HL-60 (cell line): ENCODE measurements at regions not wholly inside any gene's neighbourhood (a gene's known extent, or its start where the extent isn't known, plus 50 kb on each side); places are given as distances from the start of the nearest gene placed in this dataset.

Experiments
- GABPA ChIP-seq: IDR thresholded peaks from 2 replicates; pipeline ENCODE4 v1.6.1; 2012; ENCODE audit warnings: low read depth
- POLR2AphosphoS5 ChIP-seq: IDR thresholded peaks from 2 replicates; pipeline ENCODE4 v1.6.1; 2012; ENCODE audit warnings: low read depth
- TF ChIP-seq, protein P1 (sequence below): IDR thresholded peaks from one replicate; pipeline ENCODE4 v1.5.1; 2011; ENCODE audit warnings: low read length, control low read depth, inconsistent platforms; ENCODE audit not compliant: insufficient read depth
- TF ChIP-seq, protein P2 (sequence below): IDR thresholded peaks from 2 replicates; pipeline ENCODE4 v1.6.1; 2012; ENCODE audit warnings: low read depth; ENCODE audit not compliant: insufficient replicate concordance

DNA sequence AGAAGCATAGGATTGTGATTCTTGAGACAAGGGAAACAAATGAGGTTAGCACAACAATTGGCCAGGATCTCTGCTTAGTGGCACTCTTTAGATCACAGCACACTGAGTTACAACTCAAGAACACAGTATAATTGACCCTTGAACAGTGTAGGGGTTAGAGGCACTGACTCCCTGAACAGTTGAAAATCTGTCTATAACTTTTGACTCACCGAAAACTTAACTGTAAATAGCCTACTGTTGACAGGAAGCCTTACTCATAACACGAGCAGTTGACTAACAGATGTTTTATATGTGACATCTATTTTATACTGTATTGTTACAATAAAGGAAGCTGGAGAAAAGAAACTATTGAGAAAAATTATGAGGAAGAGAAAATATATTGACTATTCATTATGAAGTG, 296.1 kb downstream of the RERGL start:
- TF ChIP-seq, protein P1, sequence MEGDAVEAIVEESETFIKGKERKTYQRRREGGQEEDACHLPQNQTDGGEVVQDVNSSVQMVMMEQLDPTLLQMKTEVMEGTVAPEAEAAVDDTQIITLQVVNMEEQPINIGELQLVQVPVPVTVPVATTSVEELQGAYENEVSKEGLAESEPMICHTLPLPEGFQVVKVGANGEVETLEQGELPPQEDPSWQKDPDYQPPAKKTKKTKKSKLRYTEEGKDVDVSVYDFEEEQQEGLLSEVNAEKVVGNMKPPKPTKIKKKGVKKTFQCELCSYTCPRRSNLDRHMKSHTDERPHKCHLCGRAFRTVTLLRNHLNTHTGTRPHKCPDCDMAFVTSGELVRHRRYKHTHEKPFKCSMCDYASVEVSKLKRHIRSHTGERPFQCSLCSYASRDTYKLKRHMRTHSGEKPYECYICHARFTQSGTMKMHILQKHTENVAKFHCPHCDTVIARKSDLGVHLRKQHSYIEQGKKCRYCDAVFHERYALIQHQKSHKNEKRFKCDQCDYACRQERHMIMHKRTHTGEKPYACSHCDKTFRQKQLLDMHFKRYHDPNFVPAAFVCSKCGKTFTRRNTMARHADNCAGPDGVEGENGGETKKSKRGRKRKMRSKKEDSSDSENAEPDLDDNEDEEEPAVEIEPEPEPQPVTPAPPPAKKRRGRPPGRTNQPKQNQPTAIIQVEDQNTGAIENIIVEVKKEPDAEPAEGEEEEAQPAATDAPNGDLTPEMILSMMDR: no peak
- TF ChIP-seq POLR2AphosphoS5 (no peak), GABPA (no peak)
- TF ChIP-seq, protein P2, sequence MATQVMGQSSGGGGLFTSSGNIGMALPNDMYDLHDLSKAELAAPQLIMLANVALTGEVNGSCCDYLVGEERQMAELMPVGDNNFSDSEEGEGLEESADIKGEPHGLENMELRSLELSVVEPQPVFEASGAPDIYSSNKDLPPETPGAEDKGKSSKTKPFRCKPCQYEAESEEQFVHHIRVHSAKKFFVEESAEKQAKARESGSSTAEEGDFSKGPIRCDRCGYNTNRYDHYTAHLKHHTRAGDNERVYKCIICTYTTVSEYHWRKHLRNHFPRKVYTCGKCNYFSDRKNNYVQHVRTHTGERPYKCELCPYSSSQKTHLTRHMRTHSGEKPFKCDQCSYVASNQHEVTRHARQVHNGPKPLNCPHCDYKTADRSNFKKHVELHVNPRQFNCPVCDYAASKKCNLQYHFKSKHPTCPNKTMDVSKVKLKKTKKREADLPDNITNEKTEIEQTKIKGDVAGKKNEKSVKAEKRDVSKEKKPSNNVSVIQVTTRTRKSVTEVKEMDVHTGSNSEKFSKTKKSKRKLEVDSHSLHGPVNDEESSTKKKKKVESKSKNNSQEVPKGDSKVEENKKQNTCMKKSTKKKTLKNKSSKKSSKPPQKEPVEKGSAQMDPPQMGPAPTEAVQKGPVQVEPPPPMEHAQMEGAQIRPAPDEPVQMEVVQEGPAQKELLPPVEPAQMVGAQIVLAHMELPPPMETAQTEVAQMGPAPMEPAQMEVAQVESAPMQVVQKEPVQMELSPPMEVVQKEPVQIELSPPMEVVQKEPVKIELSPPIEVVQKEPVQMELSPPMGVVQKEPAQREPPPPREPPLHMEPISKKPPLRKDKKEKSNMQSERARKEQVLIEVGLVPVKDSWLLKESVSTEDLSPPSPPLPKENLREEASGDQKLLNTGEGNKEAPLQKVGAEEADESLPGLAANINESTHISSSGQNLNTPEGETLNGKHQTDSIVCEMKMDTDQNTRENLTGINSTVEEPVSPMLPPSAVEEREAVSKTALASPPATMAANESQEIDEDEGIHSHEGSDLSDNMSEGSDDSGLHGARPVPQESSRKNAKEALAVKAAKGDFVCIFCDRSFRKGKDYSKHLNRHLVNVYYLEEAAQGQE: no peak
